ENCODE measurements at regions not wholly inside any gene's neighbourhood (a gene's known extent, or its start where the extent isn't known, plus 50 kb on each side); places are given as distances from the start of the nearest gene placed in this dataset.

DNA sequence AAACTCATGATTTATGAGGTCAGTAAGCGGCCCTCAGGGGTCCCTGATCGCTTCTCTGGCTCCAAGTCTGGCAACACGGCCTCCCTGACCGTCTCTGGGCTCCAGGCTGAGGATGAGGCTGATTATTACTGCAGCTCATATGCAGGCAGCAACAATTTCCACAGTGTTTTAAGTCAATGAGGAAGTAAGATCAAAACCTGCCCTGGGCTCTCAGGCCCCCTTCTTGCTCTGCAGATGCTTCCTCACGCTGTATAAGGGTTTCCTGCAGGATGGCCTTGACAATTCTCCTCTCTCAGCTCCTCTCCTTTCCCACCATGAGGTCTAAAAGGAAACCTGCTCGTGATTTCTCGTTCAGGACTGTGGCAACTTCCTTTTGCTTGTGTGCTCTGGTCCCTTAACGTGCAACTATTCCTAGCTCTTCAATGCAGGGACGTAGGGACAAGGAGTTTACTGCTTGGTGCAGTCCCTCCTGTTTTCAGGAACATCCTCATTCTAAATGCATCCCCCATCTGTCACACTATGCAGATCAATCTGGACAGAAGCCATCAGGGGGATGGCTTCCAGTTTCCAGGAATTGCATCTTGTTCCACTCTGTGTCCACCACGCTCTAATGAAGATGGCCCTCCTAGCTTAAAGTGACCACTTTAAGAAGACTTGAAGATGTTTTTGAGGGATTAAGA is 64.3 kb upstream of the IGLL5 start:
- H3K27ac ChIP-seq, result no peak overlapping the region
- TF ChIP-seq, protein P1, sequence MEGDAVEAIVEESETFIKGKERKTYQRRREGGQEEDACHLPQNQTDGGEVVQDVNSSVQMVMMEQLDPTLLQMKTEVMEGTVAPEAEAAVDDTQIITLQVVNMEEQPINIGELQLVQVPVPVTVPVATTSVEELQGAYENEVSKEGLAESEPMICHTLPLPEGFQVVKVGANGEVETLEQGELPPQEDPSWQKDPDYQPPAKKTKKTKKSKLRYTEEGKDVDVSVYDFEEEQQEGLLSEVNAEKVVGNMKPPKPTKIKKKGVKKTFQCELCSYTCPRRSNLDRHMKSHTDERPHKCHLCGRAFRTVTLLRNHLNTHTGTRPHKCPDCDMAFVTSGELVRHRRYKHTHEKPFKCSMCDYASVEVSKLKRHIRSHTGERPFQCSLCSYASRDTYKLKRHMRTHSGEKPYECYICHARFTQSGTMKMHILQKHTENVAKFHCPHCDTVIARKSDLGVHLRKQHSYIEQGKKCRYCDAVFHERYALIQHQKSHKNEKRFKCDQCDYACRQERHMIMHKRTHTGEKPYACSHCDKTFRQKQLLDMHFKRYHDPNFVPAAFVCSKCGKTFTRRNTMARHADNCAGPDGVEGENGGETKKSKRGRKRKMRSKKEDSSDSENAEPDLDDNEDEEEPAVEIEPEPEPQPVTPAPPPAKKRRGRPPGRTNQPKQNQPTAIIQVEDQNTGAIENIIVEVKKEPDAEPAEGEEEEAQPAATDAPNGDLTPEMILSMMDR (conservative IDR thresholded peaks at IDR 0.05), result no peak

DNA sequence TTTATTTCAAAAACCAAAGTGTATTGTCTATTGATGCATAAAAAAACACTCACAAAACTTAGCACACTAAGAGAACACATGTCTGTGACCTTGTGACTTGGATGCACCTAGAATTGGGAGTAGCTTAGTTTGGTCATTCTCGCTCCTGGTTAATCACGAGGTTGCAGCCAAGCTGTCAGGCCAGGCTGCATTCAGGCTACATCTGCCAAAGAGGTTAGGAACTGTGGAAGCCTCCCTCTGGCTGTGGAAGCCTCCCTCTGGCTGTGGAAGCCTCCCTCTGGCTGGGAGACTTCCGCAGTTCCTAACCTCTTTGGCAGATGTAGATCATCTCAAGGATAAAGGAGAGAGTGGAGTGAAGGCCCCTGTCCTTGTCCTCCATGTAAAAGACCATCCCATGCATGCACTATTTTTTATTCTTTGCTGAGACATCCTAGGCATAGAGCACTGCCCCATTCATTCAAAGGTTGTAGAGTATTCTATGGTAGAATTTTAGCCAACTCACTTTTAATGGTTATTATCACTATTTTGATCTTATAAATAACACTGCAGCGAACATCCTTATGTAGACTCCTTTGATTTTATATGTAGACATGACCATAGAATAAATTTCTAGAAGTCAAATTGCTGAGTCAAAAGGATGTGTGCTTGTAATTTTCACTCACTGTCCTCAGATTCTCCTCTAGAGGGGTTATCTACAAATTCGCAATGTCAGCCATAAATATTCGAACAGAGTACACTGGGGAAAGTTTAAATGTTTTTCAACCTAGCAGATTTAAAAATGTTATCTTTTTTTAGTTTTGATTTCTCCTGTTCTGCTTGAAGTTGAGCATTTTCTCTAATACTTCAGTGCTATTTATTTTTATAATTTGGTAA is 63.0 kb upstream of the IGLL5 start:
- no peak overlapping the region for H3K27ac ChIP-seq
- TF ChIP-seq, protein P1 (conservative IDR thresholded peaks at IDR 0.05), result no peak

DNA sequence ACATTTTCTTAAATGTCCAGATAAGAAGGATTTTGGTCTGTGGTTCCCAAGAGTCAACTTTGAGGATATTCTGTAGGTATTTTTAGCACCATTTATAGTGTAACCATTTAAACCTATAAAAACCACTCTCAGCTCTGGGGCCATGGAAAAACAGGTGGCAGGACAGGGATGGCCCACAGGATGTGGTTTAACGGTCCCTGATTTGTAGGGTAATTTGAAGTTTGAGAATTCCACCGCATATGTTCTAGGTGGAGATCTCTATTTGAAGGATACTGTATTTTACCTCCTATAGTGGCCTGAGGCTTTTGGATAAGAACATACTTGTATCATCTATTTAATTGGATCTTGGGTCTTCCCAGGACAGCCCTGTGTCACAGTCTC is 62.4 kb upstream of the IGLL5 start:
- TF ChIP-seq, protein P1 (conservative IDR thresholded peaks at IDR 0.05), result no peak
- H3K27ac ChIP-seq, result no peak overlapping the region

DNA sequence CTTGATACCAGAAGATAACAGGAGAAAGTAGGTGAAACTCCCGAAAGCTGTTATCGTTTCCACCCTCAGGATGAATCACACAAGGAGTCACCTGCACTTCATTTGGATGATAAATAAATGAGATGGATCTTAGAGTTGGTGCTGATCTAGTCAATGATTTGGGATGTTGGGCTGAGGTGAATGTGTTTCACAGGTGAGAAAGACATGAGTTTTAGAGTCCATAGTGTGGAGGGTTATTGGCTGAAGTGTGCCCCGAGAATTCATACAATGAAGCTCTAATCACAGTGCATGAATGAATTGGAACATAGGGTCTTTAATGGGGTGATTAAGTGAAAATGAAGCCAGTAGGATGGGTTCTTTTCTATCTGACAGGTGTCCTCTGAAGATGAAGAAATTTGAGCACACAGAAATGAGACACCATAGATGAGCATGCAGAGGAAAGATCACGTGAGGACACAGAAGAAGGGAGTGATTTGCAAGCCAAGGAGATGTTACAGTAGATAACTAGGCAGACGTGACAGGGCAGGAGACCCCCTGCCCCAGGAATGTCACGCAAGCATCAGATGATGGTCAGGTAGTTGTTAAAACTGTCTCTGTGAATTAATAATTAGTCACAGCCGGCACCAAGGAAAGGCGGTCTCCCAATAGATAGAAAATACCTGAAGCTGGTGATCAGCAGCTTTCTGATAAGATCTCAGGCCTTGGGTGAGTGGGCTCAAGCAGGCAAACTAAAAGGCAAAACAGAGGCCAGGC is 60.3 kb upstream of the IGLL5 start:
- H3K27ac ChIP-seq, result no peak overlapping the region
- TF ChIP-seq, protein P1 (conservative IDR thresholded peaks at IDR 0.05), result no peak

DNA sequence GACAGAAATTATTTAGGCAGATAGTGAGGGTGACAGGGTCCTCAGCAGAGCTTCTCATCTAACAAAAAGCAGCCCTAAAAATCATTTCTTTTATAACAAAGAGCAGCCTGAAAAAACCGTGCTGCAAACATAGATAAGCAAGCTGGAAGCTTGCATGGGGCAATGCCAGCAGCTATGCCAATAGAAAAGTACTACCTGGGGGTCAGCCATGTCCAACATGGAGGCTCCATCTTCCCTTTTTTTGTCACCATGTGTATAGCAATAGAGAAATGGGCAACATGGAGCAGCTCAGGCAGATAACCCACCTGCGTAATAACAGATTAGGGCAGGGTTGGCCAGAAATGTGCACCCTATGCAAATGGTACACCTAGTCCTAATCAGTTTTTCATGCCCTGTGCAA is 57.4 kb upstream of the IGLL5 start:
- no peak overlapping the region for H3K27ac ChIP-seq
- TF ChIP-seq, protein P1 (conservative IDR thresholded peaks at IDR 0.05), result no peak

DNA sequence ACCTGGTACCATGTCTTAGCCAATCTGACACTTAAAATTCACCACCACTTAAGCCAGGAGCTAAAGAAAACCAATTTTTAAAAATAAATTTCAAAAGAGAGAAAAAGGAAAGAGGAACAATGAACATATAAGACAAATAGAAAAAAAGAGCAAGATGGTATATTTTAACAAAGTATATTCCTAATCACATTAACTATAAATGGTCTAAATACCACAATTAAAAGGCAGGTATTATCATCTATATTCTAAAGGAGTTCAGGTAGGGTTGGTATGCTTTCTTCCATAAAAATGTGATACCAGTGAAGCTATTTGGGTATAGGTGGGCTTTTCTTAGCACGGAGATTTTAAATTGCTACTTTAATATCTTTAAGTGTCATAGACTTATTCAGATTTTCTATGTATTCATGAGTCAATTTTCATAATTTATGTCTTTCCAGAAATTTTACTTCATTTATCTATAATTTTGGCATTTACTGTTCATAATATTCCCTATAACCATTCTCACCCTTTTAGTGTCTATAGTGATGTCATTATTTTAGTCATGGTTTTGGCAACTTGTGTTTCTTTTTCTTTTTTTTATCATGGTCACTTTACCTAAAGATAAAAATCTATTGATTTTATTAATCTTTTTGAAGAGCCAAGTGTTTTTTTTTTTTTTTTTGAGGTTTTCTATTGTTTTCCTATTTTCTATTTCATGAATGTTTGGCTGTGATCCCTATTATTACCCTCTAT is 56.5 kb upstream of the IGLL5 start:
- TF ChIP-seq, protein P1 (conservative IDR thresholded peaks at IDR 0.05), result no peak

More for the DNA sequence above, 56.5 kb upstream of the IGLL5 start:
- H3K27ac ChIP-seq, result no peak overlapping the region
